WERI-Rb-1 (cell line): ENCODE measurements at regions not wholly inside any gene's neighbourhood (a gene's known extent, or its start where the extent isn't known, plus 50 kb on each side); places are given as distances from the start of the nearest gene placed in this dataset.

Experiments used
- DNase-seq: peaks from one replicate; pipeline ENCODE4 v3.0.0-alpha.2; 2020
- H3K27ac ChIP-seq: fragments of 250-450 bp; sonication (Bioruptor Pico); 2 replicates; pipeline ENCODE4 v1.5.1; 2020; ENCODE audit warnings: mild to moderate bottlenecking, moderate library complexity
- H3K27me3 ChIP-seq: fragments of 250-450 bp; sonication (Bioruptor Pico); 2 replicates; pipeline ENCODE4 v1.5.1; 2021; ENCODE audit warnings: mild to moderate bottlenecking, low read depth, moderate library complexity; ENCODE audit not compliant: insufficient read depth, severe bottlenecking
- H3K36me3 ChIP-seq: fragments of 250-450 bp; sonication (Bioruptor Pico); 2 replicates; pipeline ENCODE4 v1.5.1; 2020; ENCODE audit warnings: mild to moderate bottlenecking, moderate library complexity
- H3K4me3 ChIP-seq: 2 replicates; pipeline ENCODE4 v1.5.1; 2011; ENCODE audit warnings: low read depth, mild to moderate bottlenecking, control low read depth, low read length
- H3K9me3 ChIP-seq: fragments of 250-450 bp; sonication (Bioruptor Pico); 2 replicates; pipeline ENCODE4 v1.5.1; 2021; ENCODE audit warnings: mild to moderate bottlenecking, moderate library complexity; ENCODE audit not compliant: severe bottlenecking
- TF ChIP-seq, protein P1 (sequence below): IDR thresholded peaks from 2 replicates; pipeline ENCODE4 v1.5.1; 2011; ENCODE audit warnings: low read depth, mild to moderate bottlenecking, control low read depth, inconsistent platforms, low read length

DNA sequence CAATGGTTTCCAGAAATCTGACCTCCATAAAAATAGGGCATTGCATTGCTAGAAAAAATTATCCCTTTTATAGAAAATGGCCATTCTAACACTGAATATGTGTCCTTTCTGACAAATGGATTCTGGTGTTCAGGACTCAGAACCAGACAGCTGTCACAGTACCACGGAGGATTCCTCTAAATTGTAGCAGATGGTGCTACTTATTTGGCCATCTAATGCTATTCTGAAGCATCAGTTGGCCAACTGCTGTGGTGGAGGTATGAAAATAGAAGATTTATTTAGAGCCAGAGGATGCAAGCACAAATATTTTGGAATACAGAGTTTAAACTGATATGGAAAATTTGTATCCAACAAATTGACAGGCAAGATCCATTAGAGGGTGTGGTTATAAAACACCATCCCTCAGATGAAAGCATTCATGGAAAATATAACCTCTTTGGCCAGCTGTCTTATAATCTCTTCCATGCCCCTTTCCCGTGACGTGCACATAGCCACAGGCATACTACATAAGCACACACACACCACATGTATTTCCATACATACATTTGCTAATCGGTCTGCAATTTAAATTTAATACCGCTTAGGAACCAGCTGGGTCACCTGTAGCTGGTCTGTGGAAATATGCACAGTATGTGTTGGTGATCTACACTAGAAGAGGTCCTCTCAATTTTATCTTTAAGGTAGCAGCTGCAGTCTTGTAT lies 302.7 kb upstream of the KCNMB2 start:
- H3K4me3 ChIP-seq: no peak overlapping the region
- H3K36me3 ChIP-seq: no peaks in the 10 kb centered on the region
- no peak for DNase-seq
- no peaks in the 10 kb centered on the region for H3K27me3 ChIP-seq
- no peaks in the 10 kb centered on the region for H3K9me3 ChIP-seq
- TF ChIP-seq, protein P1, sequence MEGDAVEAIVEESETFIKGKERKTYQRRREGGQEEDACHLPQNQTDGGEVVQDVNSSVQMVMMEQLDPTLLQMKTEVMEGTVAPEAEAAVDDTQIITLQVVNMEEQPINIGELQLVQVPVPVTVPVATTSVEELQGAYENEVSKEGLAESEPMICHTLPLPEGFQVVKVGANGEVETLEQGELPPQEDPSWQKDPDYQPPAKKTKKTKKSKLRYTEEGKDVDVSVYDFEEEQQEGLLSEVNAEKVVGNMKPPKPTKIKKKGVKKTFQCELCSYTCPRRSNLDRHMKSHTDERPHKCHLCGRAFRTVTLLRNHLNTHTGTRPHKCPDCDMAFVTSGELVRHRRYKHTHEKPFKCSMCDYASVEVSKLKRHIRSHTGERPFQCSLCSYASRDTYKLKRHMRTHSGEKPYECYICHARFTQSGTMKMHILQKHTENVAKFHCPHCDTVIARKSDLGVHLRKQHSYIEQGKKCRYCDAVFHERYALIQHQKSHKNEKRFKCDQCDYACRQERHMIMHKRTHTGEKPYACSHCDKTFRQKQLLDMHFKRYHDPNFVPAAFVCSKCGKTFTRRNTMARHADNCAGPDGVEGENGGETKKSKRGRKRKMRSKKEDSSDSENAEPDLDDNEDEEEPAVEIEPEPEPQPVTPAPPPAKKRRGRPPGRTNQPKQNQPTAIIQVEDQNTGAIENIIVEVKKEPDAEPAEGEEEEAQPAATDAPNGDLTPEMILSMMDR: no peak
- H3K27ac ChIP-seq: no peak overlapping the region

DNA sequence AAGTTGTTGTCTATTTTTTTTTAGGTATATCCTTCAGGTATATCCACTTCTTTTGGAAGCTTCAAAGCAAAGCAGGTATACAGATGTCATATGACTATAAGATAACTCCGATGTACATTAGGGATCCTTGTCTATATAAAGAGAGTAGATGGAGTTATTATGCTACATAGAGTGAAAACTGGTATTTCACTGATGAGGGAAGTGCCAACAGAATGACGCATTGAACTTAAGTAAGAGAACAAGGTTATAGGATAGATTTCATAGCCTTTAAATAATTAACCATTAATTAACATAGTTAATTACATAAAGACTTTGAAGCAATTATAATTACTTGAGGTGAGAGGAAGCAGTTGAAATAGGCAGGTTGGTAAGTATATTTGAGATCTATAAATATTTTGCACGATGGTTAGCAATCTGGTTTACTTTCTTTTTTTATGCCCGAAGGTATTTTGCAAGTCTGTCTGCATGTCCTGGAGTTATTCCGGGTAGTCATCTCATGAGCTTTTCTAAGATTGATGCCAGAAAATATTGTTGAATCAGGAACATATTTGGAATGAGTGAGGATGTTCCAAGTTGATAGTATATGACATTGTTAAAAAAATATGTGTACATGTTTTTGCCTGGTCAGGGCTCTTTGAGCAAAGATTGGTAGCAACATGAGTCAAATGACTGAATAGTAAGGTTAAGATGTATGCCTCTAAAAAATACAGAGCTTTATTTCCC lies 299.5 kb upstream of the KCNMB2 start:
- no peaks in the 10 kb centered on the region for H3K36me3 ChIP-seq
- no peak overlapping the region for H3K4me3 ChIP-seq
- H3K27me3 ChIP-seq: no peaks in the 10 kb centered on the region
- TF ChIP-seq, protein P1: no peak
- no peaks in the 10 kb centered on the region for H3K9me3 ChIP-seq
- H3K27ac ChIP-seq: no peak overlapping the region
- no peak for DNase-seq

DNA sequence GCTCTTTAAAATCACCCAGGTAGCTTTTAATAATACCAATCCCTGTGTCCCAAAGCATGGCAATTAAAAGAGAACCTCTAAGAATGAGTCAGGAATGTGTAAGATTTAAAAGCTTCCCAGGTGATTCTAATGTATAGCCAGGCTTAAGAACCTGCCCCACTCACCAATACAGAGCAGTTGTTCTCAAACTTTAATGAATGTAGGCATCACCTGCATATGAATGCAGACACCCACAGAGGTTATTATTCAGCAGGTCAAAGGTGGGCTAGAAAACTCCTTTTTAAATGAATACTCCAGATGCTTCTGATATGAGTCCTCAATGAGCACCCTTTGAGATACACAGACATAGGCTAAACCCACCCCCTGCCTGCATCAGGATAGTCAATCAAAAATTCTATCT lies 298.1 kb upstream of the KCNMB2 start:
- no peak overlapping the region for H3K4me3 ChIP-seq
- no peak overlapping the region for H3K27ac ChIP-seq
- H3K9me3 ChIP-seq: no peaks in the 10 kb centered on the region
- no peaks in the 10 kb centered on the region for H3K36me3 ChIP-seq
- TF ChIP-seq, protein P1: no peak
- H3K27me3 ChIP-seq: no peaks in the 10 kb centered on the region
- no peak for DNase-seq

DNA sequence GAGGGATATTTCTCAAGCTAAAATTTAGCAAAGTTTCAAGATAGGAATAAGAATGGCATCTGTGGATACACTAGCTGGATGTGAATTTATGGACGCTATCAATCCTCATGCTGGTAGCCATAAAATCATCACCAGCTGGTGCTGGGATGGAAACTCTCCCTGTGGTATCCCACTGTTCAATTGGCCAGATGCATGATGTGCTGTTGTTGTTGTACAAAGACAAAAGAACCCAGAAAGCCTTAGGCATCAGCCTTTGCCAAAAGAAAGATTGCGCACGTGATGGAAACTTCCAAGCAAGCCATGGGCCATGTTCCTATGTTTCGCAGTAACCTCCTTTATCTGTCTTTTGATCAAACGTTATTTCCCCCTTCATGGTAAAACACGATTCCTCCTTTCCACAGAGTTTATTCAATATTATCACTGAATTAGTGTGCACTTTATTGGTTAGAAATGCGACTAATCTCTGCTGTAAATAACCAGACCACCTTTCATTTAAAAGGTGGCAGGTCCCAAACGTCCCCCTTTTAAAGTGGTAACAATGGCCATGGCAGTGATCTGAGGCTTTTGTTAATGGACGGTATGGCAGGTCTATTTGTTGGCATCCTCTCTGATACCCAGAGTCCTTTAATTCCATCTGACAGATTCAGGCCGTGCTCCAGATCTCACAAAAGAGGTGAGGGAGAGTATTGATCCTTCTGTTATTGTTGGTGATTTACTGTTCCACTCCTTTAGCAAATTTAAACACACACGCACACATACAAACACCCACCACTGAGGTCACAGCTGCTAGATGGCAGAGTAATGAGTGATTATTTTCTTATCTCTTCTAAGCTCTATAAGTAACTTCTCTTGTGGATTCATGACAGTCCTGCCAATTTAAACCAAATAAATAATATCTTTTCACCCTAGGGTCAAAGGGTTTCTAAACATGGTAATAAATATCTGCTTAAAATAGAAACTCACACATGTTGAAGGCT lies 291.2 kb upstream of the KCNMB2 start:
- Histone ChIP-seq H3K36me3 (no peaks in the 10 kb centered on the region), H3K9me3 (no peaks in the 10 kb centered on the region), H3K4me3 (no peak overlapping the region), H3K27ac (no peak overlapping the region), H3K27me3 (no peaks in the 10 kb centered on the region)
- TF ChIP-seq, protein P1: no peak
- peak; percentile 49 for DNase-seq

DNA sequence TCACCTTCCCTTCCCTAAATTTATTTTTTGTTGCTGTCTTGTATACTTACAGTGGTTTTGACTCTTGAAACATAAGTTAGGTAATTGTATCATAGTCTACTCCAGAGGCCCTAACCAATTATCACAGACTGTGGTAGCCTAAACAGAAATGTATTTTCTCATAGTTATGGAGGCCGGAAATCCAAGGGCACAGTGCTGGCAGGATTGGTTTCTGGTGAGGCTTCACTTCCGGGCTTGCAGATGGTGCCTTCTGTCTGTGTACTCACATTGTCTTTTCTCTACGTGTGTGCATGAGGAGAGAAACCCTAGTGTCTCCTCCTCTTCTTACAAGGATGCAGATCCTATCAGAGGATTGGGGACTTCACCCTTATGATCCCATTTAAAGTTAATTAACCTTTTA lies 290.2 kb upstream of the KCNMB2 start:
- Histone ChIP-seq H3K27ac (no peak overlapping the region), H3K36me3 (no peaks in the 10 kb centered on the region), H3K4me3 (no peak overlapping the region), H3K9me3 (no peaks in the 10 kb centered on the region), H3K27me3 (no peaks in the 10 kb centered on the region)
- DNase-seq: peak; percentile 6
- TF ChIP-seq, protein P1: no peak
